ENCODE measurements at regions not wholly inside any gene's neighbourhood (a gene's known extent, or its start where the extent isn't known, plus 50 kb on each side); places are given as distances from the start of the nearest gene placed in this dataset.

- DNase-seq (no peak), ATAC-seq (ENCODE audit: low FRiP score in 2 of 2) (no peak)
- 57 to 59% methylated on average over 1 of the region's 1 CpG for WGBS, 2 donors
- H3K36me3 ChIP-seq: no peaks in the 10 kb centered on the region
- no peak overlapping the region for H3K4me3 ChIP-seq
- TF ChIP-seq EP300 (IDR thresholded peaks at IDR 0.05) (no peak), POLR2A (IDR thresholded peaks at IDR 0.05) (no peak), POLR2AphosphoS5 (IDR thresholded peaks at IDR 0.05) (no peak), CTCF (IDR thresholded peaks at IDR 0.05) (no peak)
- no peaks in the 10 kb centered on the region for H3K4me1 ChIP-seq
- no peaks in the 10 kb centered on the region for H3K27me3 ChIP-seq
- H3K27ac ChIP-seq: no peak overlapping the region
- H3K9me3 ChIP-seq: no peaks in the 10 kb centered on the region
These were observed 596.7 kb downstream of the SLC6A15 start for GRCh38 chr12:84315926-84316325.

GRCh38 chr12:84313323-84313675, 599.3 kb downstream of the SLC6A15 start:
- no peaks in the 10 kb centered on the region for H3K27me3 ChIP-seq
- no peak overlapping the region for H3K4me3 ChIP-seq
- no peaks in the 10 kb centered on the region for H3K4me1 ChIP-seq
- TF ChIP-seq CTCF (IDR thresholded peaks at IDR 0.05): no peak
- no peak for TF ChIP-seq POLR2AphosphoS5 (IDR thresholded peaks at IDR 0.05)
- TF ChIP-seq POLR2A (IDR thresholded peaks at IDR 0.05): no peak
- TF ChIP-seq EP300 (IDR thresholded peaks at IDR 0.05): no peak
- no peak for ATAC-seq (ENCODE audit: low FRiP score in 2 of 2)
- H3K36me3 ChIP-seq: no peaks in the 10 kb centered on the region
- H3K27ac ChIP-seq: no peak overlapping the region
- H3K9me3 ChIP-seq: no peaks in the 10 kb centered on the region
- DNase-seq: no peak

- H3K36me3 ChIP-seq: no peaks in the 10 kb centered on the region
- H3K9me3 ChIP-seq: no peaks in the 10 kb centered on the region
- no peaks in the 10 kb centered on the region for H3K4me1 ChIP-seq
- no peak overlapping the region for H3K27ac ChIP-seq
- 67 to 83% methylated on average over 1 of the region's 1 CpG for WGBS, 2 donors
- no peaks in the 10 kb centered on the region for H3K27me3 ChIP-seq
- no peak for TF ChIP-seq CTCF (IDR thresholded peaks at IDR 0.05)
- no peak for DNase-seq
- H3K4me3 ChIP-seq: no peak overlapping the region
- no peak for ATAC-seq (ENCODE audit: low FRiP score in 2 of 2)
These were observed 604.4 kb downstream of the SLC6A15 start for GRCh38 chr12:84308211-84308610.

- Histone ChIP-seq H3K4me3 (no peak overlapping the region), H3K27me3 (no peaks in the 10 kb centered on the region), H3K27ac (no peak overlapping the region), H3K9me3 (no peaks in the 10 kb centered on the region), H3K36me3 (no peaks in the 10 kb centered on the region), H3K4me1 (no peaks in the 10 kb centered on the region)
- ATAC-seq (ENCODE audit: low FRiP score in 2 of 2) (no peak), DNase-seq (no peak)
- TF ChIP-seq CTCF (IDR thresholded peaks at IDR 0.05): no peak
- TF ChIP-seq EP300 (IDR thresholded peaks at IDR 0.05): no peak
- TF ChIP-seq POLR2AphosphoS5 (IDR thresholded peaks at IDR 0.05): no peak
- no peak for TF ChIP-seq POLR2A (IDR thresholded peaks at IDR 0.05)
- WGBS, 2 donors: 40 to 48% methylated on average over 3 of the region's 3 CpGs
These were observed 607.5 kb downstream of the SLC6A15 start for GRCh38 chr12:84305144-84305543.

DNA sequence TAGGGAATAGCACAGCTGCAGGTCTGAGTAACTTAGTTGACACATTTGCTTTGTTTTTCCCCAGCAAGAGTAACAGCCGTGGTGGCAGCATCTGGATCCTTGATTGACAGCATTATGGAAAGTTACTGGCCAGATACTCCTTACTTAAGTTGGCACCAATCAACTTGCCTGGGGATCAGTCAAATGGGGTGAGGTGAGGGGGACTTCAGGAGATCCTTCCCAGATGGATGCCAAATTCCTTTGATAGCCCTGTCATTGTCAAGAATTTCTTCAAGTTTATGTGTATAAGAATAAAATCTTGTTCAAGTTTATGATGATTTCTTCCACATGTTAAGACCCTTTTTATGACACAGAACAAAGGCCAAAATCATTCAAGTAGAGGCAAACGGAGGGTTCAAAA, 618.4 kb downstream of the SLC6A15 start:
- H3K9me3 ChIP-seq: no peaks in the 10 kb centered on the region
- H3K4me1 ChIP-seq: no peaks in the 10 kb centered on the region
- ATAC-seq (ENCODE audit: low FRiP score in 2 of 2): no peak
- no peaks in the 10 kb centered on the region for H3K36me3 ChIP-seq
- DNase-seq: no peak
- WGBS, 2 donors: 63 to 67% methylated on average over 2 of the region's 2 CpGs
- no peak overlapping the region for H3K4me3 ChIP-seq
- TF ChIP-seq CTCF (IDR thresholded peaks at IDR 0.05) (no peak), POLR2A (IDR thresholded peaks at IDR 0.05) (no peak), EP300 (IDR thresholded peaks at IDR 0.05) (no peak), POLR2AphosphoS5 (IDR thresholded peaks at IDR 0.05) (no peak)
- no peak overlapping the region for H3K27ac ChIP-seq
- H3K27me3 ChIP-seq: no peaks in the 10 kb centered on the region

Data from upper lobe of left lung (tissue), 6 donors.